Esophagus muscularis mucosa (tissue), 4 donors: ENCODE measurements at regions not wholly inside any gene's neighbourhood (a gene's known extent, or its start where the extent isn't known, plus 50 kb on each side); places are given as distances from the start of the nearest gene placed in this dataset.

Experiments
- CTCF ChIP-seq, 3 experiments: fragments of 200-600 bp in 2 of 3; fragments of 450-650 bp in 1 of 3; sonication (generic) in 2 of 3; IDR thresholded peaks; one replicate each; pipeline ENCODE4 v1.5.1; 2017 to 2019; ENCODE audit warnings: antibody characterized with exemption in 3 of 3, mild to moderate bottlenecking in 2 of 3, moderate library complexity in 1 of 3
- EP300 ChIP-seq: sonication (generic); formaldehyde crosslinking; IDR thresholded peaks from one replicate; pipeline ENCODE4 v1.6.1; 2017; ENCODE audit warnings: antibody characterized with exemption
- POLR2A ChIP-seq: fragments of 450-650 bp; IDR thresholded peaks from one replicate; pipeline ENCODE4 v1.6.1; 2017; ENCODE audit warnings: antibody characterized with exemption, moderate library complexity, mild to moderate bottlenecking, low read depth
- POLR2AphosphoS5 ChIP-seq, 2 donors: sonication (generic); formaldehyde crosslinking; IDR thresholded peaks; one replicate each; pipeline ENCODE4 v1.6.1; 2017; ENCODE audit warnings: antibody characterized with exemption in 2 of 2

DNA sequence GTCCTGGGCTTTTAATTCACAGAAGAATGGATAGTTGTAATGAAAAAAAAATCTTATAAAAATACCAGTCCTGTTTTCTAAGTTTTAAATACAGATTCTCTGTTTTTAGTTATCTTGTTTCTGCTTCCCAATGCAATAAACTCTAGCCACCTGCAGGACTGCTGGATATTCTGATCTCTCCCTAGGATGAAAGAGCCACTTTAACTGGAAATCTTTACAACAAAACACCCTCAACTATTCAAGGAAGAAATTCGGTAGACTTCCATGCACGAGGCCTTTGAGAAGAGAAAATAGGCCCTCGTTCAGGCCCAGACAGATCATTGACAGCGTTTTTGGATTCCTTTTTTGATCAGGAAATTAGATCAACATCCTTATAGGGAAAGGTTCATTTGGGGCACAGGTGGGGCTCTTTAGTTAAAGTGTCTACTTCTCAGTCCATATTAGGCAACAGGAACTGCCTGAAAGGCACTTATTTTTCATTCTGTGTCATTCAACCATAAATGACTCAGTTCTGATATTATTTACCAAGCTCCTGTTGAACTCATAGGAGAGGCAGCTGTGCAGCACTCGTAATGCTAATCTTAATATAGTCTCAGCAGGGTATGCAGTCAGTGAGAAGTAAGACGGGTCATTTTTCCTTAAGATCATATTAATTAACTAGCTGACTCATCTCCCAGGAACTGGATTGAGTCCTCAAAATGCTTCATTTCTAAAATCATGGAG is 71.1 kb upstream of the ERRFI1 start:
- TF ChIP-seq CTCF (IDR thresholded peaks at IDR 0.05) (no peak), EP300 (no peak), POLR2AphosphoS5 (IDR thresholded peaks at IDR 0.05) (no peak), POLR2A (no peak)
